ENCODE measurements at regions not wholly inside any gene's neighbourhood (a gene's known extent, or its start where the extent isn't known, plus 50 kb on each side); places are given as distances from the start of the nearest gene placed in this dataset.

- DNase-seq, result no peak
Observed at GRCh38 chr20:57004951-57005933, 261.2 kb downstream of the BMP7 start.

DNA sequence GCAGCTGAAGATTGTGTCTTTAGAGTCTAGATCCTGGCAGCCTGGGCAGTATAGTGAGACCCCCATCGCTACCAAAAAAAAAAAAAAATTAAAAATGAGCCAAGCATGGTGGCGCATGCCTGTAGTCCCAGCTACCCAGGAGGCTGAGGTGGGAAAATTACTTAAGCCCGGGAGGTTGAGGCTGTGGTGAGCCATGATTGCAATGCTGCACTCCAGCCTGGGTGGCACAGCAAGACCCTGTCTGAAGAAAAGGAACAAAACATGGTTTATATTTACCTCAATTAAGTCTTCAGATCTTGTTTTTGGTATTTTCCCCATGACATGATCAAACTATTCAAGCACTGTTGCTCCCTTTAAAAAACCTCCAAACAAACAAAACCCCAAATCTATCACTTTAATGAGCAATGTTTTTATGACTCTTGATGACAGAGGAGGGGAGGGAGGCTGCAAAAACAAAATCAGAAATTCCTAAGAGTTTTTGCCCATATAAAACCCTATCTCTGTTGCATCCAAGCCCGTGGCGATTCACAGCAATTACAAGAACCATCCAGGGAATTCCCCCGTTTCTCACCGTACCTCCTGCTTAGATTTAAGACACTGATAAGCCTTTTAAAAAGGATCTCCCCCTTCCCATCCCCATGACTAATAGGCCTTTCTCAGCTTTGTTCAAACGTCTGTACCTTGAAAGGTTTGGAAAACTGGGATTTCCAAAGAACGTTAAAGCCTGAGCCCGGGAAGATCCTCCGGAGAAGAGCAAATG lies 259.9 kb downstream of the BMP7 start:
- peak; percentile 76 for DNase-seq

- DNase-seq, result no peak
Observed at GRCh38 chr20:57007171-57007540, 259.3 kb downstream of the BMP7 start.

- peak; percentile 62 for DNase-seq
Observed at GRCh38 chr20:57008217-57008616, 258.2 kb downstream of the BMP7 start.

DNA sequence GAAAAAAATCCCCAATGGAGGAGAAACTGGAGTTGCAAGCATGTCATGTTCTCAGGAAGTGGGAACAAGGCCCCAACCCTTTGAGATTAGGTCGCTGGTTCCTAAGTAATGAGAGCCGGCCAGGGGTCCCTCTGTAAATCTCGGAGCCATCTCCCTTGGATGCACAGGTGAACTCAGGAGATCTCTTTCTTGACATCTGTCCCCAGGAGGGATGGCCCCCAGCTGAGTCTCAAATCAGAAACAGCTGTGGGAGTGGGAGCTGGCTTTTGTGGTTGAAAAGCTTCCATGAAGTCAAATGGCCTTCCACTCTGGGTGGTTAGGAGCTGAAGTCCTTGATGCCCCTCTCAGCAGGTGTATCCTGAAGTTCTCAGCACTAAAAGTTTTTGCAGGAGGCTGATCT lies 257.1 kb downstream of the BMP7 start:
- DNase-seq, result no peak

DNA sequence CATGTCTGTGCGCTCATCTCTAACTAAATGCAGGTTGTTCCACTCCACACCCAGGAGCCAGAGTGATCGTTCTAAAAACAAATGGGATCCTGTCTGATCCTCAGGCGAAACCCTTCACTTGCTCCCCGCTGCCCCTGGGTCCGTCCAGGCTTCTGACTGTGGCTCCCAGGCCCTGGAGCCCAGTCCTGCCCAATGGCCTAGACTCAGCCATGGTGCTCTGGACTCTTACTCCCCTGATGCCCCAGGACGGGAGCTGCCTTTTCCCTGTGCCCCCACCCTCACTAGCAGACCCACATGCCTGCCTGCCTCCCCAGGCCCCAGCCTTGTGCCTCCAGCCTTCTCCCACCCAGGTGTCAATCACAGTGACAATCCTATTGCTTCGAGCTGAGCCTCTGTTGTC lies 256.7 kb downstream of the BMP7 start:
- DNase-seq, result no peak

DNA sequence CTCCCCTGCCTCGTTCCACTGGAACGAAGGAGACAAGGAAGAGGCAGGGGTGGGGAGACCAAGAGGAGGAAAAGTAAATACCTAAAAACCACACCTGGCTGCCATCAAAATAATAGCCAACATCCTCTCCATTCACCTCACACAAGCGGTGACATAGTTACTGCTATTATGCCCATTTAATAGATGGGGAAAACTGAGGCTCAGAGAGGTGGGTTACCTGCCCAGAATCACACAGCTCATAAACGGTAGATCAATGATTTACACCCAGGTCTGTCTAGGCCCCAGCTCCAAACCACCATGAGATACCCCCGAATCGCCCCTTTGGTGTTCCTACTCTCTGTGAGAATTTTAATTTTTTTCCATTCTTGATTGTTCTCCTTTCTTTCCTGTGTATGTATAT lies 253.8 kb downstream of the BMP7 start:
- no peak for DNase-seq

GRCh38 chr20:57013217-57013616 lies 253.2 kb downstream of the BMP7 start:
- no peak for DNase-seq

DNA sequence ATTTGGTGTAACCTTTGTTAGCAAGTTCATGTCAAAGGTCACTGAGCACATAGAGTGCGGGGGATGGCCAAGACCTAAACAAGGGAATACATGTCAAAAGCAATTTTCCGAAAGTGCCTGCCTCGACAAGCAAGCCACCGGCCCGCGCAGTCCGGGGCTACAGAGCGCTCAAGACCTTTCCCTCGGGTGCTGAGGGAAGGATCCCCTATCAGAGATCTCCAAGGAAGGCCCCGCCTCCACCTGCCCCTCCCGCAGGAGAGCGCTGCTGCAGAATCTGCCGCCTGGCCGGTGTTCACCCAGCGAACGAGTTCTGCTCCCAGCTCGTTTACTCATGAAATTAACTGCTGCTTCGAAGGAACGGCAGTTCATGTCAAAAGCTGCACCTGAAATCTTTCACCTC lies 252.7 kb downstream of the BMP7 start:
- no peak for DNase-seq

DNA sequence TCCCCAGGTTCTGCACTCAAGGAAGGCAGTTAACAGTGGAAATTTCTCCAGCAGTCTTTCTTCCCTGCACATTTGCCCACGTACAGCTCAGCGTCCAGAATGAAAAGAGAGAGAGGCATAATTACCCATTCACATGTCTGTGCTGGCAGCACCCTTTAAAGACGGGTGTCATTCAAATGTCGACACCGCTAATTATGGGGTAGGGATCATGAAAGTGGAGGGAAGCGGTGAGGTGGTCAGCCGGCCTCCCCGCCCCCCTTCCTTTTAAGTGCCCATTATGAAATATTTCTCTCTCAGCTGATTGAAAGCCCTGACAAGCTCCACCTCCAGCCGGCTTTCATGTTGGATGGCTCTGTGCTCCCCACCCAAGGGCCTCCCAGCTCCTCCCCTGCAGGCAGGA lies 246.1 kb downstream of the BMP7 start:
- DNase-seq, result no peak

DNA sequence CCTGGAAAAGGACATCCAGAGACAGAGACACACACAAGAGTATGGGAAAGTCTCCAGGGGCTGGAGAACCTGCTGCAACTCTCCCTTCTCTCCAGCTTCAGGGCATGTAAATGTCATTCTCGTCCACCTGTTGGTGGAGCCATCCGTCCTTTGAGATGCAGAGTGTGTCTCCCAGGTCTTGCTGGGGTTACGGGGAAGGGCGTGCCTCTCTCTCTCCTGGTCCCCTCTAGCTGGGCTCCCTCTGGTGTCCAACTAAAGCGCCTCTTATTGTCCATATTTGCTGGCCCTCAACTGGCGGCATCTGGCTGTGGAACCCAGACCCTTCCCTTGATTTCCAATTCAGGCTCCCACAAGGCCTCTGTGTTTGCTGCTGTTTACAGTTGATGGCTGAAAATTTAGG lies 244.1 kb downstream of the BMP7 start:
- DNase-seq, result no peak

- no peak for DNase-seq
Observed at GRCh38 chr20:57023007-57023406, 243.4 kb downstream of the BMP7 start.

DNA sequence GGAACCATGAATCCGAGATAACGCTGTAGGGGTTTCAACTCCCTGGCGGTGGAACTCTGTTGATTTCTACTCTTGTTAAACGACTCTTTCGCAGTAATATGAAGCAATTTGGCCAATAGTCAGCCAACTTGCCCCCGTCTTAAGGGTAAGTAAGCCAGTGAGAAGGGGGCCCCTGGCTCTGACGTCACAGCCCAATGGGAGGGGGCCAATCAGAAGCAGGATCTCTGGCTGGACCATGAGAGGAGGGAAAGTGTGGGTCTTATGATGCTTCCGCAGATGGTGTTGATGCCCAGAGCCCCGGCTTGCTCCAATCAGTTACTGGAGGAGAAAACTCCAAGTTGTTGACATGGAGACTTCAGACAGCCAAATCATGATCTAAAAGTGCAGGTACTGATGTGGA lies 242.4 kb downstream of the BMP7 start:
- DNase-seq, result no peak

DNA sequence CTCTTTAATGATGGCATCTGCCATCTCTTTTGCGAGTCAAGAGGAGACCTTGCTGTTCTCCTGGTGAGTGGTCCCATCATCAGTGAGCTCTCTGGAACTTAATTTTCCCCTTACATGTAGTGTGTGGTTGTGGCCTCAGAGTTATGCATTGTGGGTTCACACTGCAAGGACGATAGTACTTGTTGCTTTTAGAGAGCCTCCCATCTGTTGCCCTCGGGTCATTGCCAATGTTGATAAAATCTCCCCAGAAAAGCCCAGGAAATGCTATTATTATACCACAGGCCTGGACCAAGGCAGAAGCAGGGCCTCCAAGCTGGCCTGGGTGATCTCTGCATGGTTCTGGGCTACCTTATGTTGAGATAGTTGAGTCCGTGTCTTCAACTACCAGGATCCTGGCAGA lies 241.6 kb downstream of the BMP7 start:
- no peak for DNase-seq

DNA sequence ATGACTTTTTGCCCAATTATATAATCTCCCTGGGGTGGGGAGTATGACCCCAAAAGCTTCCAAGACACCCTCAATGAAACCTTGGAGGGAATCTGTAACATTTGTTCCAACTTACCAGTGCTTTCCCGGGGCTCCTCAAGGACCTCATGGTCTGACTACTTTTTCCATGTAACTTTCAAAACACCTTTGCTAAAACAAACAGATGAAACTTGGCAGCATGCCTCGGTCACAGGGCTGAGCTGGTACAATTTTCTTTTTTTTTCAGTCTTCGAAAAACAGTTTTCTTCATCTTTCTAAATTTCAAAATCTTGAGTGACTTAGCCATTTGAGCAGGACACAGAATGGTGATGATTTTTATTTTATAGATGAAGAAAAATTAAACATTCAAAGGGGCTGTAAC lies 241.2 kb downstream of the BMP7 start:
- DNase-seq, result no peak

- peak; percentile 24 for DNase-seq
Observed at GRCh38 chr20:57025666-57026224, 240.7 kb downstream of the BMP7 start.

DNA sequence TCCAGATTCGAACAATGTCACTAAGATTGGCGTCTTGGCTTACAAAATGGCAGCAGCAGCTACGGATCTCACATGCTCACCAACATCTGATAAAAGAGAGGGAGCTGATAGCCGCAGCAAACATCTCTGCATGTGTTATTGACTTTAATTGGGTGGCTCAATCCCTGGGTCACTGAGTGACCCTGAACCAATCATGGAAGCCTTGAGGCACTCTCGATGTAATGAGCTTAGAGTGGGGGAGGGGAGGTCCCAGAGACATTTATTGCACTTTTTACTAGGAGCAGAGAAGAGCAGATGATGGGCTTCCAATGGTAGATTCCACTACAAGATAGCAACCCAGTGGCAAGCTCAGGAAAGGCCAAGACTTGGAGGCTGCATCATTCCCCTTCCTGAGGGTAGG lies 238.7 kb downstream of the BMP7 start:
- DNase-seq, result no peak

DNA sequence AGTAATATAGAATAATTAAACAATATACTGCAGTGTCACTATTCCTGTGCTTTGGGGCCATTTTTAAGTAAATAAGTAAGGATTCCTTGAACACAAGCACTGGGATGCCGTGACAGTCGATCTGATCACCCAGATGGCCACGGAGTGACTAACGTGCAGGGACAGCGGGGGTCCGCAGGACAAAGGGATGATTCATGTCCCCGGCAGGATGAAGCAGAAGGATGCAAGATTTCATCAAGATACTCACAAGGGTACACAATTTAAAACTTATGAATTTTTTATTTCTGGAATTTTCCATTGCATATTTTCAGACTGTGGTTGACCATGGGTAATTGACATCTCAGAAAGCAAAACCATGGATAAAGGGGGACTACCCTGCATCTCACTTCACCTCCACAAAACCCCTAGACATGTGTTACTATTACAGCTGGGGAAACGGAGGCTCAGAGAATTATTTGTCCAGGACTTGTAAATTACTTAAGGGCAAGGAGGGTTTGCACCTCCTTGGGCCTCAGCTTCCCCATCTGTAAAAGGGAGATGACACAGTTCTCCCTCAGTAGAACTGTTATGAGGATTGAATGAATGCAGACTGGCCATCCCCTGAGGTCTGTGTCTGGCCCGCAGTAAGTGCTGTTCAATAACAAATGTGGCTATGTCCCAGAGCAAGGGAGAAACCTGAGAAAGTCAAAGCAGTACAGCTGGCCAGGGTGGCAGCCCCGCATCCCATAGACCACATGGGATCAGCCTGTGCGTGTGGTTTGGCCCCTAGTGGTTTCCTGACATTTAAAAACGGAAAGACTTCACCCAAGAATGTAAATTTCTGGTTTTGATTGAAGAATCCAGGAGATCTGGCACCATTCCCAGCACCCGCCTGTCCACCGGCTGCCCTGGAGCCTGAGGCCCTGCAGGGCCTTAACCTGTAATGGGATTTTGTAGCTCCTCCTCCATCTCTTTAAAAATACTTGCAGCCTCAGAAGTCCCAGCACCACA lies 235.5 kb downstream of the BMP7 start:
- peak; percentile 90 for DNase-seq

DNA sequence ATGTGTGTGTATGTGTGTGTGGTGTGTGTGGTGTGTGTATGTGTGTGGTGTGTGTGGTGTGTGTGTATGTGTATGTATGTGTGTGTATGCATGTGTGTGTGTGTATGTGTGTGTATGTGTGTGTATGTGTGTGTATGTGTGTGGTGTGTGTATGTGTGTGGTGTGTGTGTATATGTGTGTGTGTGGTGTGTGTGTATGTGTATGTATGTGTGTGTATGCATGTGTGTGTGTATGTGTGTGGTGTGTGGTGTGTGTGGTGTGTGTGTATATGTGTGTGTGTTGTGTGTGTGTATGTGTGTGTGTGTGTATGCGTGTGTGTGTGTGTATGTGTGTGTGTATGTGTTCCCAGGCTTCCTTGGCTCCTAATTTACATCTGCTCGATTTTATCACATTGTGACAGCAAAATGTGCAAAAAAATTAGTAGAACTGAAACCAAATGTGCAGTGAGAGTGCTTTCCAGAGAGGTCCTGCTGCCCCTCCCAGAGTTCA lies 234.5 kb downstream of the BMP7 start:
- DNase-seq, result no peak

DNA sequence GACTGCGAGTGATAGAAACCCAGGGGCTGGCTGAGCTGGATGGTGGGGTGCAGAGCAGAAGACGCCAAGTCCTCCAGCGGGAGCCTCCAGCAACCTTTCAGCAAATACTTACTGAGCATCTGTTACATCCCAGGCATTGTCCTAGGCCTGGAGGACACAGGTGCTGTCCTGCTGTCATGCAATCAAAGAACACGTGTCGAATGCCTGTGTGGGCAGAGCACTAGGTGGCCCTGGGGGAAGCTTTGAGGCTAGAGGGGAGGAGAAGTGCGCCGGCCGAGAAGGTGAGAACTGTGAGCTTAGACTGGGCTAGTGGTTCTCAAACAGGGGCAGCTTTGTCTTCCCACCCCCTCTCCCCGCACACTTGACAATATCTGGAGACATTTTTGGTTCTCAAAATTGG lies 233.6 kb downstream of the BMP7 start:
- no peak for DNase-seq

GRCh38 chr20:57034001-57034400 lies 232.4 kb downstream of the BMP7 start:
- DNase-seq, result no peak

DNA sequence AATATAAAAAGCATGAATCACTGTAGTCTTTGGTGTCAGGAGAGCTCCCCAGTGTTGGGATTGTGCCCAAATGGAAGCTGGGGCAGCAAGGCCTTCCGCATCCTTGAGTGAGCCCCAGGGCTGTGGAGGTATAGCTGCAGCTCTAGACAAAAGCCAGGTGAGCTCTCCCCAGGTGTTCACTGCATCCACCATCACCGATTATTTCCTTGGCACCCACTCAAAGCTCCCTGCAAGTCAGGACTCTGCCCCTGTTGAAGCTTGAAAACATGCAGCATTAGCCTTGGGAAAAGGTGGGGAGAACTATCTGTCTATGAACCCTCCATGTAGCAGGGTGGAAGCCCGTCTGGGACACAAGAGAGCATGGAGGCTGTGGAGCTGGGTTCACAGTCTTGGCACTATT lies 228.8 kb downstream of the BMP7 start:
- DNase-seq, result no peak
